Pons (tissue), 1 donor: ENCODE measurements at regions not wholly inside any gene's neighbourhood (a gene's known extent, or its start where the extent isn't known, plus 50 kb on each side); places are given as distances from the start of the nearest gene placed in this dataset.
"Not testable (repeated sequence)": the region's sequence is repeated elsewhere in the genome, so short reads cannot be mapped to it uniquely, and the experiment has no call there.

Source experiments
- DNase-seq: peaks from one replicate; pipeline ENCODE4 v3.0.0-alpha.2; 2016; ENCODE audit warnings: low spot score

- DNase-seq: no peak
These were observed 134.3 kb upstream of the CRHR1 start for GRCh38 chr17:45649796-45650195.

GRCh38 chr17:45650561-45650960 lies 133.6 kb upstream of the CRHR1 start:
- DNase-seq: no peak

GRCh38 chr17:45651145-45651709 lies 132.9 kb upstream of the CRHR1 start:
- no peak for DNase-seq

- no peak for DNase-seq
These were observed 130.5 kb upstream of the CRHR1 start for GRCh38 chr17:45653616-45654015.

- DNase-seq: no peak
These were observed 127.5 kb upstream of the CRHR1 start for GRCh38 chr17:45656527-45657181.

GRCh38 chr17:45660474-45660873 lies 123.6 kb upstream of the CRHR1 start:
- no peak for DNase-seq

GRCh38 chr17:45662432-45662831 lies 121.7 kb upstream of the CRHR1 start:
- no peak for DNase-seq

- no peak for DNase-seq
These were observed 120.3 kb upstream of the CRHR1 start for GRCh38 chr17:45663772-45664171.

GRCh38 chr17:45664921-45665320 lies 119.2 kb upstream of the CRHR1 start:
- no peak for DNase-seq

- no peak for DNase-seq
These were observed 118.0 kb upstream of the CRHR1 start for GRCh38 chr17:45666046-45666600.

- DNase-seq: no peak
These were observed 117.5 kb upstream of the CRHR1 start for GRCh38 chr17:45666641-45667040.

GRCh38 chr17:45667591-45668171 lies 116.4 kb upstream of the CRHR1 start:
- no peak for DNase-seq

GRCh38 chr17:45668316-45668715 lies 115.8 kb upstream of the CRHR1 start:
- DNase-seq: no peak

GRCh38 chr17:45672301-45672700 lies 111.8 kb upstream of the CRHR1 start:
- no peak for DNase-seq

GRCh38 chr17:45672792-45673191 lies 111.3 kb upstream of the CRHR1 start:
- DNase-seq: no peak

GRCh38 chr17:45673759-45674158 lies 110.4 kb upstream of the CRHR1 start:
- DNase-seq: not testable (repeated sequence)

- no peak for DNase-seq
These were observed 109.1 kb upstream of the CRHR1 start for GRCh38 chr17:45675012-45675411.

- no peak for DNase-seq
These were observed 108.2 kb upstream of the CRHR1 start for GRCh38 chr17:45675892-45676291.

- DNase-seq: no peak
These were observed 107.4 kb upstream of the CRHR1 start for GRCh38 chr17:45676695-45677094.

GRCh38 chr17:45677770-45678169 lies 106.3 kb upstream of the CRHR1 start:
- no peak for DNase-seq

- DNase-seq: no peak
These were observed 104.7 kb upstream of the CRHR1 start for GRCh38 chr17:45679426-45679825.

GRCh38 chr17:45680360-45680759 lies 103.8 kb upstream of the CRHR1 start:
- no peak for DNase-seq

GRCh38 chr17:45681706-45682105 lies 102.4 kb upstream of the CRHR1 start:
- DNase-seq: no peak
